ENCODE measurements at regions not wholly inside any gene's neighbourhood (a gene's known extent, or its start where the extent isn't known, plus 50 kb on each side); places are given as distances from the start of the nearest gene placed in this dataset.

DNA sequence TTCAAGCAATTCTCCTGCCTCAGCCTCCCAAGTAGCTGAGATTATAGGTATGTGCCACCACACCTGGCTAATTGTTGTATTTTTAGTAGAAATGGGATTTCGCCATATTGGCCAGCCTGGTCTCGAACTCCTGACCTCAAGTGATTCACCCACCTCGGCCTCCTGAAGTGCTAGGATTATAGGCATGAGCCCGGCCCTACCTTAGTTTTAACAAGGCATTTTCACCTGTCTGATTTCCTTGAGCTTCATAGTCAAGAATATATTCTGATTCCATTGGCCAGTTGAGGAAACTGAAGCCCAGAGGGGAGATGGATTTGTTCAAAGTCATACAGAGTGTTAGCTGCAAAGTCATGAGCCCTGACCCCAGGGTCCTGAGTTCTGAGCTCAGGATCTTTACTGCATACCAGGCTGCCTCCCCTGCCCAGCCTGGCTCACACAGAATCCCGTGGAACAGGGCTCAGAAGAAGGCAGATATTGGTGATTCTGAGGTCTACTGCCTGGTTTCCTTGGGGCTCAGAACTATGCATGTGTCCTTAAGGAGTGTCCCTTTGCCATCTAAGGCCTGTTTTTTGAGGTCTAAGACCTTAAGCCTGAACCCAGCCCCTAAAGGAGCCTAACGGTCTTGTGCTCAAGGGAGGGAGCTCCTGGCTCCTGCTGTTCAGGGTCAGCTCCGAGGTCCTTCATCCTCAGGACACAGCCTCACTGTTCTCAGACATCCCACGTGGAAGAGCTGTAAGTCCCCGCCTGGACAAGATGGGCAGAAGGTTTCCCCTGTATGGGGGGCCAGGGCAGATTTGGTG lies 134.4 kb downstream of the SMAD6 start:
- TF ChIP-seq, protein P1, sequence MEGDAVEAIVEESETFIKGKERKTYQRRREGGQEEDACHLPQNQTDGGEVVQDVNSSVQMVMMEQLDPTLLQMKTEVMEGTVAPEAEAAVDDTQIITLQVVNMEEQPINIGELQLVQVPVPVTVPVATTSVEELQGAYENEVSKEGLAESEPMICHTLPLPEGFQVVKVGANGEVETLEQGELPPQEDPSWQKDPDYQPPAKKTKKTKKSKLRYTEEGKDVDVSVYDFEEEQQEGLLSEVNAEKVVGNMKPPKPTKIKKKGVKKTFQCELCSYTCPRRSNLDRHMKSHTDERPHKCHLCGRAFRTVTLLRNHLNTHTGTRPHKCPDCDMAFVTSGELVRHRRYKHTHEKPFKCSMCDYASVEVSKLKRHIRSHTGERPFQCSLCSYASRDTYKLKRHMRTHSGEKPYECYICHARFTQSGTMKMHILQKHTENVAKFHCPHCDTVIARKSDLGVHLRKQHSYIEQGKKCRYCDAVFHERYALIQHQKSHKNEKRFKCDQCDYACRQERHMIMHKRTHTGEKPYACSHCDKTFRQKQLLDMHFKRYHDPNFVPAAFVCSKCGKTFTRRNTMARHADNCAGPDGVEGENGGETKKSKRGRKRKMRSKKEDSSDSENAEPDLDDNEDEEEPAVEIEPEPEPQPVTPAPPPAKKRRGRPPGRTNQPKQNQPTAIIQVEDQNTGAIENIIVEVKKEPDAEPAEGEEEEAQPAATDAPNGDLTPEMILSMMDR (IDR thresholded peaks at IDR 0.05 in 2 of 3, conservative IDR thresholded peaks at IDR 0.05 in 1 of 3; ENCODE audit: borderline replicate concordance in 1 of 3, insufficient read depth in 1 of 3, low read depth in 2 of 3, low read length in 2 of 3): no peak
- TF ChIP-seq RAD21 (IDR thresholded peaks at IDR 0.05; ENCODE audit: low read depth) (no peak), EZH2phosphoT487 (IDR thresholded peaks at IDR 0.05; ENCODE audit: borderline replicate concordance) (no peak), POLR2AphosphoS5 (IDR thresholded peaks at IDR 0.05; ENCODE audit: low read depth, low read length) (no peak), POLR2A (IDR thresholded peaks at IDR 0.05; ENCODE audit: borderline replicate concordance, extremely low read depth, insufficient read depth, insufficient read length) (no peak), SP1 (IDR thresholded peaks at IDR 0.05; ENCODE audit: low read depth) (no peak), SRF (IDR thresholded peaks at IDR 0.05; ENCODE audit: low read depth) (no peak)
- TF ChIP-seq, protein P2, sequence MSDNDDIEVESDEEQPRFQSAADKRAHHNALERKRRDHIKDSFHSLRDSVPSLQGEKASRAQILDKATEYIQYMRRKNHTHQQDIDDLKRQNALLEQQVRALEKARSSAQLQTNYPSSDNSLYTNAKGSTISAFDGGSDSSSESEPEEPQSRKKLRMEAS (IDR thresholded peaks at IDR 0.05): no peak
- TF ChIP-seq, protein P3, sequence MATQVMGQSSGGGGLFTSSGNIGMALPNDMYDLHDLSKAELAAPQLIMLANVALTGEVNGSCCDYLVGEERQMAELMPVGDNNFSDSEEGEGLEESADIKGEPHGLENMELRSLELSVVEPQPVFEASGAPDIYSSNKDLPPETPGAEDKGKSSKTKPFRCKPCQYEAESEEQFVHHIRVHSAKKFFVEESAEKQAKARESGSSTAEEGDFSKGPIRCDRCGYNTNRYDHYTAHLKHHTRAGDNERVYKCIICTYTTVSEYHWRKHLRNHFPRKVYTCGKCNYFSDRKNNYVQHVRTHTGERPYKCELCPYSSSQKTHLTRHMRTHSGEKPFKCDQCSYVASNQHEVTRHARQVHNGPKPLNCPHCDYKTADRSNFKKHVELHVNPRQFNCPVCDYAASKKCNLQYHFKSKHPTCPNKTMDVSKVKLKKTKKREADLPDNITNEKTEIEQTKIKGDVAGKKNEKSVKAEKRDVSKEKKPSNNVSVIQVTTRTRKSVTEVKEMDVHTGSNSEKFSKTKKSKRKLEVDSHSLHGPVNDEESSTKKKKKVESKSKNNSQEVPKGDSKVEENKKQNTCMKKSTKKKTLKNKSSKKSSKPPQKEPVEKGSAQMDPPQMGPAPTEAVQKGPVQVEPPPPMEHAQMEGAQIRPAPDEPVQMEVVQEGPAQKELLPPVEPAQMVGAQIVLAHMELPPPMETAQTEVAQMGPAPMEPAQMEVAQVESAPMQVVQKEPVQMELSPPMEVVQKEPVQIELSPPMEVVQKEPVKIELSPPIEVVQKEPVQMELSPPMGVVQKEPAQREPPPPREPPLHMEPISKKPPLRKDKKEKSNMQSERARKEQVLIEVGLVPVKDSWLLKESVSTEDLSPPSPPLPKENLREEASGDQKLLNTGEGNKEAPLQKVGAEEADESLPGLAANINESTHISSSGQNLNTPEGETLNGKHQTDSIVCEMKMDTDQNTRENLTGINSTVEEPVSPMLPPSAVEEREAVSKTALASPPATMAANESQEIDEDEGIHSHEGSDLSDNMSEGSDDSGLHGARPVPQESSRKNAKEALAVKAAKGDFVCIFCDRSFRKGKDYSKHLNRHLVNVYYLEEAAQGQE (IDR thresholded peaks at IDR 0.05; ENCODE audit: low read depth): no peak
- TF ChIP-seq, protein P4, sequence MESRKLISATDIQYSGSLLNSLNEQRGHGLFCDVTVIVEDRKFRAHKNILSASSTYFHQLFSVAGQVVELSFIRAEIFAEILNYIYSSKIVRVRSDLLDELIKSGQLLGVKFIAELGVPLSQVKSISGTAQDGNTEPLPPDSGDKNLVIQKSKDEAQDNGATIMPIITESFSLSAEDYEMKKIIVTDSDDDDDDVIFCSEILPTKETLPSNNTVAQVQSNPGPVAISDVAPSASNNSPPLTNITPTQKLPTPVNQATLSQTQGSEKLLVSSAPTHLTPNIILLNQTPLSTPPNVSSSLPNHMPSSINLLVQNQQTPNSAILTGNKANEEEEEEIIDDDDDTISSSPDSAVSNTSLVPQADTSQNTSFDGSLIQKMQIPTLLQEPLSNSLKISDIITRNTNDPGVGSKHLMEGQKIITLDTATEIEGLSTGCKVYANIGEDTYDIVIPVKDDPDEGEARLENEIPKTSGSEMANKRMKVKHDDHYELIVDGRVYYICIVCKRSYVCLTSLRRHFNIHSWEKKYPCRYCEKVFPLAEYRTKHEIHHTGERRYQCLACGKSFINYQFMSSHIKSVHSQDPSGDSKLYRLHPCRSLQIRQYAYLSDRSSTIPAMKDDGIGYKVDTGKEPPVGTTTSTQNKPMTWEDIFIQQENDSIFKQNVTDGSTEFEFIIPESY (IDR thresholded peaks at IDR 0.05; ENCODE audit: extremely low read depth, insufficient replicate concordance, low read length): no peak
